ENCODE measurements at regions not wholly inside any gene's neighbourhood (a gene's known extent, or its start where the extent isn't known, plus 50 kb on each side); places are given as distances from the start of the nearest gene placed in this dataset.
"Not testable (repeated sequence)": the region's sequence is repeated elsewhere in the genome, so short reads cannot be mapped to it uniquely, and the experiment has no call there.

GRCh38 chr3:40691452-40691861 is 166.7 kb downstream of the ZNF621 start:
- dilution Hi-C loops (cut with MboI; ENCODE audit: extremely low pct_ligation_motif_present, low sequenced_read_pairs) = no loop called here
- no peaks in the 10 kb centered on the region for H3K36me3 ChIP-seq (ENCODE audit: control insufficient read depth in 2 of 2, extremely low read depth in 1 of 2, insufficient read depth in 2 of 2, low read length in 2 of 2)
- no peak overlapping the region for H3K4me2 ChIP-seq (ENCODE audit: control insufficient read depth, extremely low read depth, insufficient read depth, low read depth, low read length)
- no peak for TF ChIP-seq CTCF (optimal IDR thresholded peaks at IDR 0.05 in 1 of 3, IDR thresholded peaks at IDR 0.05 in 1 of 3, conservative IDR thresholded peaks at IDR 0.05 in 1 of 3; ENCODE audit: extremely low read depth in 1 of 3, insufficient read depth in 2 of 3, low read length in 3 of 3)
- H2AFZ ChIP-seq (ENCODE audit: control insufficient read depth, low read length) = no peak overlapping the region
- H3K4me1 ChIP-seq (ENCODE audit: control insufficient read depth, extremely low read depth, insufficient read depth, low read length) = no peaks in the 10 kb centered on the region
- no peak overlapping the region for H3K4me3 ChIP-seq (ENCODE audit: control insufficient read depth in 2 of 3, extremely low read depth in 1 of 3, insufficient read depth in 2 of 3, low read depth in 1 of 3, low read length in 3 of 3)
- no peak overlapping the region for H3K27ac ChIP-seq (ENCODE audit: control insufficient read depth, insufficient read depth, low read length)
- H3K9me1 ChIP-seq (ENCODE audit: control insufficient read depth, extremely low read depth, insufficient read depth, low read length) = no peaks in the 10 kb centered on the region
- H3K9ac ChIP-seq (ENCODE audit: control insufficient read depth, extremely low read depth, insufficient read depth, low read length) = no peak overlapping the region
- H4K20me1 ChIP-seq (ENCODE audit: control insufficient read depth, extremely low read depth, insufficient read depth, low read length) = no peaks in the 10 kb centered on the region
- peaks cover 5% of the 10 kb centered on the region for H3K27me3 ChIP-seq (ENCODE audit: control insufficient read depth, extremely low read depth, insufficient read depth, low read length)
- FAIRE-seq = no peak
- H3K79me2 ChIP-seq (ENCODE audit: control insufficient read depth, insufficient read depth, low read length) = no peaks in the 10 kb centered on the region
- H3K9me3 ChIP-seq (ENCODE audit: control insufficient read depth, low read depth, low read length) = no peaks in the 10 kb centered on the region
- DNase-seq (ENCODE audit: low read depth, low spot score) = no peak

GRCh38 chr3:40695848-40696247 is 171.1 kb downstream of the ZNF621 start:
- Histone ChIP-seq H4K20me1 (ENCODE audit: control insufficient read depth, extremely low read depth, insufficient read depth, low read length) (no peaks in the 10 kb centered on the region), H2AFZ (ENCODE audit: control insufficient read depth, low read length) (no peak overlapping the region), H3K9me1 (ENCODE audit: control insufficient read depth, extremely low read depth, insufficient read depth, low read length) (no peaks in the 10 kb centered on the region), H3K9me3 (ENCODE audit: control insufficient read depth, low read depth, low read length) (no peaks in the 10 kb centered on the region), H3K27ac (ENCODE audit: control insufficient read depth, insufficient read depth, low read length) (no peak overlapping the region), H3K27me3 (ENCODE audit: control insufficient read depth, extremely low read depth, insufficient read depth, low read length) (peaks cover 5% of the 10 kb centered on the region), H3K4me1 (ENCODE audit: control insufficient read depth, extremely low read depth, insufficient read depth, low read length) (no peaks in the 10 kb centered on the region), H3K79me2 (ENCODE audit: control insufficient read depth, insufficient read depth, low read length) (no peaks in the 10 kb centered on the region), H3K36me3 (ENCODE audit: control insufficient read depth in 2 of 2, extremely low read depth in 1 of 2, insufficient read depth in 2 of 2, low read length in 2 of 2) (no peaks in the 10 kb centered on the region), H3K4me3 (ENCODE audit: control insufficient read depth in 2 of 3, extremely low read depth in 1 of 3, insufficient read depth in 2 of 3, low read depth in 1 of 3, low read length in 3 of 3) (no peak overlapping the region), H3K9ac (ENCODE audit: control insufficient read depth, extremely low read depth, insufficient read depth, low read length) (no peak overlapping the region), H3K4me2 (ENCODE audit: control insufficient read depth, extremely low read depth, insufficient read depth, low read depth, low read length) (no peak overlapping the region)
- TF ChIP-seq EZH2 (IDR thresholded peaks at IDR 0.05; ENCODE audit: low read length) (no peak), CTCF (optimal IDR thresholded peaks at IDR 0.05 in 1 of 3, IDR thresholded peaks at IDR 0.05 in 1 of 3, conservative IDR thresholded peaks at IDR 0.05 in 1 of 3; ENCODE audit: extremely low read depth in 1 of 3, insufficient read depth in 2 of 3, low read length in 3 of 3) (no peak)
- dilution Hi-C loops (cut with MboI; ENCODE audit: extremely low pct_ligation_motif_present, low sequenced_read_pairs) = no loop called here
- FAIRE-seq (no peak), DNase-seq (ENCODE audit: low read depth, low spot score) (no peak)

GRCh38 chr3:40698611-40699010 is 173.9 kb downstream of the ZNF621 start:
- H3K9me1 ChIP-seq (ENCODE audit: control insufficient read depth, extremely low read depth, insufficient read depth, low read length); H2AFZ ChIP-seq (ENCODE audit: control insufficient read depth, low read length); H3K4me3 ChIP-seq (ENCODE audit: control insufficient read depth in 2 of 3, extremely low read depth in 1 of 3, insufficient read depth in 2 of 3, low read depth in 1 of 3, low read length in 3 of 3); H3K27ac ChIP-seq (ENCODE audit: control insufficient read depth, insufficient read depth, low read length); H3K27me3 ChIP-seq (ENCODE audit: control insufficient read depth, extremely low read depth, insufficient read depth, low read length); H3K79me2 ChIP-seq (ENCODE audit: control insufficient read depth, insufficient read depth, low read length); H3K36me3 ChIP-seq (ENCODE audit: control insufficient read depth in 2 of 2, extremely low read depth in 1 of 2, insufficient read depth in 2 of 2, low read length in 2 of 2); DNase-seq (ENCODE audit: low read depth, low spot score); H3K9me3 ChIP-seq (ENCODE audit: control insufficient read depth, low read depth, low read length); H3K9ac ChIP-seq (ENCODE audit: control insufficient read depth, extremely low read depth, insufficient read depth, low read length); H3K4me1 ChIP-seq (ENCODE audit: control insufficient read depth, extremely low read depth, insufficient read depth, low read length); H4K20me1 ChIP-seq (ENCODE audit: control insufficient read depth, extremely low read depth, insufficient read depth, low read length); dilution Hi-C loops (cut with MboI; ENCODE audit: extremely low pct_ligation_motif_present, low sequenced_read_pairs); FAIRE-seq; H3K4me2 ChIP-seq (ENCODE audit: control insufficient read depth, extremely low read depth, insufficient read depth, low read depth, low read length): not testable (repeated sequence)

Data from keratinocyte (primary cell).